CD4-positive, alpha-beta T cell treated with Interleukin-6 at 100 ng/mL for 8 hours (primary cell): ENCODE measurements at regions not wholly inside any gene's neighbourhood (a gene's known extent, or its start where the extent isn't known, plus 50 kb on each side); places are given as distances from the start of the nearest gene placed in this dataset.
"Not testable (repeated sequence)": the region's sequence is repeated elsewhere in the genome, so short reads cannot be mapped to it uniquely, and the experiment has no call there.

ENCODE experiments used
- DNase-seq: peaks from one replicate; pipeline ENCODE4 v3.0.0-alpha.2; 2020; ENCODE audit warnings: mixed read lengths, low spot score

DNA sequence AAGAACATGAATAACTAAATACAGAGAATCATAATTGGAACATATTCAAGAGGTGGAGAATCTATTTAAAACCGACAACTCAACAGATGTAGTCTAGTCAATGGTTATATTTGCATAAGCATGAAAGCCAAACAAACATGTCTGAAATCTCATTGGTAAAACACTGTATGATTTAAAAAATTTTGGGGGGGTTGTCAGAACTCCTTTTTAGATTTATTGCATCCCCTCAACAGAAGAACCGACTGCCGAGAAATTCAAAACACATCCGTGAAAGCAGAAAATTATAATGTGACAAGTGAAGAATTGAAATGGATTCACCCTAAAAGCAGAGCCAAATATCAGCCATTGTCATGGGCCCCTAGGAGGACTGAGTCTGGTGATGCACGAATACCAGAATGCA lies 633.4 kb upstream of the KCNMB2 start:
- no peak for DNase-seq

DNA sequence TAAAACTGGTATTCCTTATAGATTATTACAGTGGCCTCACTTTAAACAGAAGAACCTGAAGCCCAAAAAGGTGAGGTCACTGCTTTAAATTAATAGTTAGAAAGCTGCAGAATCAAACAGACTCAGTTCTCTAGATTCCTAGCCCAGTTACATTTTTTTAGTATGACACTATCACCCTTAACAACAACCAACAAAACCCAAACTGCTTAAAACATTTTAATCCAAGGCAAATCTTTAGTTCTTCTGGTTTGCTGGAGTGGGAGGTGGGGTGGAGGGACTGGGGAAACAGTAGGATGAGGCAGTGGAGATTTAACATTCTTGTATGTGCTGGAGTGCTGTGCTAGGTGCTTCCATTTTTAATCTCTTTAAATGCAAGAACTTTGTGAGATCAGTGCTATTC lies 631.6 kb upstream of the KCNMB2 start:
- DNase-seq, result no peak

DNA sequence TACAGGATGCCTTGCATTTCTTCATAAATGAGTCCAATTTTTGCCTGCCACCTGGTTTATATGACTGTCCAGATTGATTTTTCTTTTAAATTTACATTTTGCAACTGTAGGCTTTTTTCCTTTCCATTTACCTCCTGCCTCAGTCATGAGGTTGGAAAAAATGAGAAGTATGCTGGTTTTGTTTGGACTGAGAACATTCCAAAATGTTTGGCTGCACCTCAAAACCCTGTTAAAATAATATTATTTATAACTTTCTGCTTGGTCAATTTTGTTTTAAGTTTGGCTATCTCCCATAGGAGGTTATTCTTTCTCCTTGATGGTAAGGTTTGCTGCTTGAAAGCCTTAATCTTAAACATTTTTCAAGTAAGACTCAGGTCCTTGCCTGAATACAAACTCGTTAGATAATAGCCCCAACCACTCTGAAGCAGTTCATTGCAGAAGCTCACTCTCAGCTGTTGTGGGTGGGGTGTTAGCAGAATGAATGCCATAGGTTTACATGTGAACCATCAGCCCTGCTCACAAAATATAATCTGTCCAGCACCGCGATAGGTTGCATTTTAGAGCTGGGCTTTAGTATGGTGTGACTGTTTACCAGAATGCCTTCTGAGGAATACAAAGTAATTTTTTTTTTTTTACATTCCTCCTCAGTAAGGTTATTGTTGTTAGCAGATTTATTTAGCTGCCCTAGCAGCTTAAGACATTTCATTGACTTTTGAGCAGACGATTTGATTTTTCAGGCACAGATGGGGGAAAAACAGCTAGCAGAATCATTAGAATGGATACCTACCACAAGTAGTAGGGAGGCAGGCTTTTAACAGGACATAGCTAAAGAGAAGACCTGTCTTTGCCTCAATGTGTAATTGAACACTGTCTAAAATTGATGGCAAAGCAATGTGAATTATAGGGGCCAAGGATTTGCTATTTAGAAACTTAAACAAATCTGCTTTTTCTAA lies 630.8 kb upstream of the KCNMB2 start:
- no peak for DNase-seq

DNA sequence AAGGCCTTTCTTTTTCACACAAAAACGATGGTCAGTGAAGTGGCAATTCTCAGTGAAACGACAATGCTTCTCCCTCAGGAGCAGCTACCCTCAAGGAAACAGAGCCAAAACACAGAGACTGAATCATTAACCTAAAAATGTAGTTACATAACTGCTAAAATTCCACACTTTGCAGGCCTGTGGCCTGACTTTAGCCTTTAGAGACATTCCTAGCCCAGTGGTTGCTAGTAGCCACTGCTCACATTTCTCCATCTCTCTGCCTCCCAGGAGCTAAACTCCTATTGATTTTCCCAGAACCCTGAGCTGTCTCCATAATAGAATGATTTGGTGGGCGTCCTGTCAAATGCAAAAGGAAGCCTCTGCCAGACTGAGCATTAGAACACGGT lies 630.1 kb upstream of the KCNMB2 start:
- DNase-seq, result no peak

DNA sequence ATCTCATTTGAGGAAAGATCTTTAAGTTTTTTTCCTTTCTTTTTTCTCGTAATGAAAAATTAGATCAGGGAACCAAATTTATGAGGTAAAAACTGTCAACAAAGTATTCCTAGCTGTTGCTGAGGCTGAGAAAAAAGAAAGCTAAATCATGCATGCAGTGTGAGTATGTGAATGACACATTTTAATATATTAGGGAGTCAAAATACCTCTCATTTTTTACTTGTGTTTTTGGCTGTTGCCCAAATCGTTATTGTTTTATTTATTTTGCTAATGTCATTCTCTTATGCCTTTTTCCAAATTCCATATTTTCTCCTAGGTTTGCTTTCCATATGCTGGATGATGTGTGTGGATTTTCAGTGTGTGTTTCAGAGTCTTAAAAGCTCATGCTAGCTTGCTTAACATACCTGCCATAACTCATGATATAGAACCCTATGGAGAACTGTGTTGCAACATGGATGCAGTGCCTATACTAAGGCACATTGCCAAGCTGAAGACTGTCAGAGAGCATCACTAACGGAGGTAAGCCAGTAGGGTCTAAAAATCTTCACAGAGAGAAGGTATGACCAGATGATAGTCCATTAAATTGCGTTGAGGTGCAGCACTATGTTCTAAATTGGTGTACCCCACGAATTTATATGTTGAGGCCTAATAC lies 629.5 kb upstream of the KCNMB2 start:
- no peak for DNase-seq

DNA sequence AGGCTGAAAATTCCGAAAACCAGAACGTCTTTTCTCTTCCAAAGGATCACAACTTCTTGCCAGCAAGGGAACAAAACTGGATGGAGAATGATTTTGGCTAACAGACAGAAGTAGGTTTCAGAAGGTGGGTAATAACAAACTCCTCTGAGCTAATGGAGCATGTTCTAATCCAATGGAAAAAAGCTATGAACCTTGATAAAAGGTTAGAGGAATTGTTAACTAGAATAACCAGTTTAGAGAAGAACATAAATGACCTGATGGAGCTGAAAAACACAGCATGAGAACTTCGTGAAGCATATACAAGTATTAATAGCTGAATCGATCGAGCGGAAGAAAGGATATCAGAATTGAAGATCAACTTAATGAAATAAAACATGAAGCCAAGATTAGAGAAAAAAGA lies 626.7 kb upstream of the KCNMB2 start:
- not testable (repeated sequence) for DNase-seq

DNA sequence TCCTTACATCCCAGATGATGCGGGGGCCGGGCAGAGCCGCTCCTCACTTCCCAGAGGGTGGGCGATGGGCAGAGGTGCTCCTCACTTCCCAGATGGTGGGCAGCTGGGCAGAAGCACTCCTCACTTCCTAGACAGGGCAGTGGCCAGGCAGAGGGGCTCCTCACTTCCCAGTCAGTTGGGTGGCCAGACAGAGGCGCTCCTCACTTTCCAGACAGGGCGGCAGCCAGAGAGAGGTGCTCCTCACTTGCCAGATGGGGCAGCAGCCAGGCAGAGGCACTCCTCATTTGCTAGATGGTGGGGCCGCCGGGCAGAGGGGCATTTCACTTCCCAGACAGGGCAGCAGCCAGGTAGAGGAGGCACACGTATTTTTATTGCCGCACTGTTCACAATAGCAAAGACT lies 622.0 kb upstream of the KCNMB2 start:
- no peak for DNase-seq

DNA sequence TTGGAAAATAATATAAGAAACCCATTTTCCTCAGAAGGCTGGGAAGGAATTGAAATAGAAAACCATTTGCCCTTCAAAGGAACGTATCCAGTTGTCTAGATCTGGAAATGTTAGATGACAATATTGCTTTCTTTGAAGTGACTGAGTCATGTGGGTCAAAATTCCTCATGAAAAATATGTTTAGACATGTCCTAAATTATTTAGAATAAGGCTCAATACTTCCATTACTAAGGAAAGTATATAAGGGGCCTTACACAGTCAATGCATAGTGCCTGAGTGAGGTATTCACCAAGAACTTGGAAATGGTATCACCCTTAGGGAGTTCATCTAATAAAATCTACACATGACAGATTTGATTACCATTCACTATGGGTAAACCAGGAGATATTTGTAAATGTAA lies 619.8 kb upstream of the KCNMB2 start:
- DNase-seq, result no peak

DNA sequence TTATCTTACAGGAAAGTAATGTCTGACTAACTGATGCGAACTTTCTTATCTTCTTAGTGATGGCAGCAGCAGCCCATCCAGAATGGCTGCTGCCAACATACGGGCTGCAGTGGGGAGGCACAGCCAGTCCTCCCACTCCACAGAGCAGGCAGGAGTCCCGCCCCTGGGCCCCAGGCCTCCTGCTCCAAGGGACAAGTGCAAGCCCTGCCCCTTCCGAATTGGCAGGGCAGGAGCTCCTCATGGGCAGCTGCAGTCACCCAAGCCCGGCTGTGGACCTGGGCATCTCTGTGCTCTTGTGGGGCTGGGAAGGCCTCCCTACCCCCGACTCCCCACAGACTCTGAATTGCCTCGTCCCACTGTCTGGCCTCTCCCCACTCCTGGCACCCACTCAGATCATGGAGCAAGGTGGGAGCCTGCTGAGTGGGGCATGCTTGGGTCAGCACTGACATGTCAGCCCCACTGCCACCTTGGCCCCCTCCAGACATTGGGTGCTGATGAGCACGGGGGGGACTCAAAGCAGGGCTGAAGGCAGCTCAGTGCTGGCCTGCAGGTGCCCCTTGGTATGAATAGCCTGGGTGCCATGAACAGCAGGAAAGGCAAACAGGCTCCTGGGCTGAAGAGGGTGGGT lies 618.9 kb upstream of the KCNMB2 start:
- no peak for DNase-seq

DNA sequence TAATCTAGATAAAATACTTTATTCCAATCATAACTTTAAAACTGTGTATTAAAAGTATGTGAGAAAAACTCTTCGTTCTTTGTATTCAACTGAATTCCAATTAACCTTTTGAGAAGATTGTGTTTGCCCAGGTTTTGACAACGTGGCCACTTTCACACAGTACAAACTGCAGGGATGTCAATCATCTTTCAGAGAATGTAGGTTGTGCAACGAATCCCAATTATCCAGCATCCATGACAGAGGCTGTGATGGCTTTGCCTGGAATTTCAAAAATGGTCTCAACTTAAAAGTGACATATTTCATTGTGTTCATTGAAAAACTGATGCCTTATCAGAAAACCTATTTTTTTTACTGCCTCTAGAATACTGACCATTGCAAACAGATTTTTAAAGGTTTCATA lies 615.1 kb upstream of the KCNMB2 start:
- DNase-seq, result no peak

DNA sequence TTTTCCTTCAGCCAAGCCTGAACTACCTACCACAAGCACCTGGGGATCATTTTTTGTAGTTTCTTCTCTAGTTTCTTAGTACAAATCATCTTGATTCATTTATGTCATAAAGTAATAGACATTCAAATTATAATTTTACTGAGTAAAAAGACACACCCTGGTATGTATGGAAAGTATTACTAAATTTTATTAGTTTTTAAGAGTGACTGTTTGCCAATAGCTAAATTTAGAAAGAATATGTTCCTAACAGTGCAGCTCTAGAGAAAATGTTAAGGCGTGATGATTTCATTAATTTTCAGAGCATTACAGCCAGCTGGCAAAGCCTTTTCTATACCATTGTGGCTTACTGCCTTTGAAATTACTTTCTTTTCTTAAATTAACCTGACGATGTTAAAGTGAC lies 612.0 kb upstream of the KCNMB2 start:
- DNase-seq, result no peak

DNA sequence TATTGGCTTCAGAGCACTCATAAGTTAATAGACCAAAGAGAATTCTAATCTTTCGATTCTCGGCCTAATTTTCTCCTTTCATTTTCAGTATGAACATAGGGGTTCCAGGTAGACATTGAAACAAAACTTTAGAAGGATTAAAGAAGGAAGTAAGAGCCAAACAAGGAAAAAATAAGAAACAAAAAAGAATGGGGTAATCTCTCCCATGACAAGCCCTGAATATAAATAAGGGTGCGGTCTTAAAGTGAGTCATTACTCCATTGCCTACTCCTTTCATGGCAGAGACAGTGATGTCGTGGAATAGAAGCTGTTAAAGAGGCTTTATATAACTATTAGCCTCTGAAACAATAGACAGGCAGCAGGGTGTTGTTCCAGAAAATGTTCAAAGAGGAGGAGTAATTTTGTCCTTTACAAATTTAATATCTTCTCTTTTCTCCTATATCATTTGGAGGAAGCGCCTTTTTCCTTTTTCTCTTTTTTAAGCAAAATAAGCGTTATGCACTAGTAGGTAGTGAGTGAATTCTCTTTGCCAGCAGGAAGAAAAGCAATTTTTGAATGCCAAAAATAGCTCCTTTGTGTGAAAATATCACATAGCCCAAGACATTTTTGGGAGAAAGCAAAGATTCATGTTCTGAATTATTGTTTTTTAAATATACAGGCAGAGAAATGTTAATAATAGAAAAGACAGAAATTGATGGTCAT lies 607.9 kb upstream of the KCNMB2 start:
- no peak for DNase-seq

DNA sequence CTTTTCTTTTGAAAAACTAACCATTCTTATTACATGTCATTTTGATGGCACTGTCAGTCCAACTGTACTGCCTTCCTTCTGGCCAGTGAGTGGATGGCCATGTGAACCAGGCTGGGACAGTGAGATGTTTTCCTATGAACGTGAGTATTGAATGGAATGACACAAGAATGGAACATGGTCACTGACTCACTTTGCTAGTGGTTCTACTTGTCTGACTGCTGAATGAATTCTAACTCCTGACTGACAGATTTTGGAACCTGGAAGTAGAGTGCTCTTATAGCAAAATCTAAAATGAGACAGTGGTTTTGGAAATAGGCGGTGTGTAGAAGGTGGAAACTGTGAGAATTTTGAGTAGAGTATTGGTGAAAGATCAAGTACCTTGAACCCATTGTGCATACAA lies 606.9 kb upstream of the KCNMB2 start:
- DNase-seq, result no peak

DNA sequence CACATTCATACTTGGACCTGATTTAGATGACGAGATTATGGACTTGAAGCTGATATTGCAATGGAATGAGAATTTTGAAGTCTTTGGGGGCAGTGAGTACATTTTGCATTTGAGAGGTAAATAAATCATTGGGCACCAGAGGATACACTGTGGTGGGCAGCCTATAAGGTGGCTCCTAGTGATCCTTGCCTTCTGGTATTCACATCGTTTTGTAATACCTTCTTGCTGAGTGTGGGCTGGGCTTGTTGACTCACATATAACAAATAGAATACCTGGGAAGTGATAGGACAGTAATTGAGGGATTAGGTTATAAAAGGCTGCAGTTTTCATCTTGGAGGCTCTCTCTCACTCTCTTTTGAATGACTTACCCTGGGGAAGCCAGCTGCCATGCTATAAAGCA lies 605.5 kb upstream of the KCNMB2 start:
- DNase-seq, result no peak

DNA sequence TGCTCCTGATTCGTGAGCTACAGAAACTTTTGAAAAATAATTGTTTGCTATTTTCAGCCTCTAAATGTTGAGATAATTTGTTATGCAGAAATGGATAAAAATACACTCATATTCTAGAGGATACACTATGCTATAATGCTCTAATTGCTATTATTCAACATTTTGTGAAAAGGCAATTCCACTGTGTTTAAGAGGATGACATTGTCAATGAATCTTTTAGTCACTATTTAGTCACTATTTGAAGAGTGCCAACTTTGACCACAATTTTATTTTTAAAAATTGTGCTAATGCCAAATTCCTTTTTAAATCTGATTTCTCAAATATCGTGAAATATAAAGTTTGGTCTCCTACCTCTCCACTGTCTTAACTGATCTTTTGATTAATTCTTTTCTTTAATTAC lies 604.9 kb upstream of the KCNMB2 start:
- DNase-seq, result no peak

DNA sequence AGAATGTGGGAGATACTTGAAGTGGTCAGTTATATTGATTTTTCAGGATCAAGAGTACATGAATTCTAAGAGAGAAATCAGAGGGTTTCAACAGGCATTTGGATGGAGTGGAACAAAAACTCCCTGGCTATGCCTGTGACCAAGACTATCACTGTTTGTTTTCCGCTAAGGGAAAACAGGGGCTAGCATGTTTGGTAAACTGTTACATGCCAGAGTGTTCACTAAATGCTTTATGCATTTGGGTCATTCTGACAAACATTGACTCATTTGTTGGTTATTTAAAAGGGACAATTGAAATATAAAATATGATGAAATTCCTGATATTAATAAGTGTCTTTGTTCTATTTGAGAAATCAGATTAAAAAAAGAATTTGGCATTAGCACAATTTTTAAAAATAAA lies 603.9 kb upstream of the KCNMB2 start:
- no peak for DNase-seq

DNA sequence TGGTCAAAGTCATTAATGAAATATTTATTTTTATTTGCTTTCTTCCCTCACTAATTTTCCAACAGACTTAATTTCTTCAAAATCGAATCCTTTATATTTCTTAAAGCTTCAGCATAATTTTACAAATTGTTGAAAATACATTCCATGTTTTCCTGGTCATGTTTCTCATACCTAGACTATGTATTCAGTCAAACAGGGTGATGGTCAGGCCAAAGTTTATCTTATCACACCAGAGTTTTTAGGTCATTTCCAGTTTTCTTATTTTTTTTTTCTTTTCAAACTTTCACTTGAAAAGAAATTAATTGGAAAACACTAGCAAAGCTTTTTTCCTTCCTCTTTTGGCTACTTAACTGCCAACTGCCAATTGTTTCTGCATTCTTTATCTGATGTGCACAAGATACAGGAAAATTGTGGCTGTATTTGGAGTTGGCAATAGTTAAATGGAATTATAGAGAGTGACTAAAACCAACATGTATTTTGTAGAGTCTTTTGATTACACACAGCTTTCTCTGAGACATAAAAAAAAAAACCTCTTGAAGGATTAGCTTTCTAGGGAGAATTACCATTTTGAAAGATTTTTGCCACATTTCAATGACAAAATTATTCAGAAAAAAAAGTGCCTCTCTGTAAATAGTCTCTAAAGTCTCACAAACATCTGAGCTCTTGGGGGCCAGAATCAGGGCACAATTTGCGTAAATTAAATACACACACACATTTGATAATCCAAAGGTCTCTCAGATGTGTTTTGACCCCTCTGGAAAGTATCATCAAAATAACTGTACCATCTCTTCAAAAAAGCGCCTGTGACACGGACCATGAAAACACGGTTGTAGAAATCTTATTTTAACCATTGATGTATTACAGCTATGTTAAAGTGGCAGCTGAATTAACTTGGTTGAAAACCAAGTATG lies 603.2 kb upstream of the KCNMB2 start:
- no peak for DNase-seq

DNA sequence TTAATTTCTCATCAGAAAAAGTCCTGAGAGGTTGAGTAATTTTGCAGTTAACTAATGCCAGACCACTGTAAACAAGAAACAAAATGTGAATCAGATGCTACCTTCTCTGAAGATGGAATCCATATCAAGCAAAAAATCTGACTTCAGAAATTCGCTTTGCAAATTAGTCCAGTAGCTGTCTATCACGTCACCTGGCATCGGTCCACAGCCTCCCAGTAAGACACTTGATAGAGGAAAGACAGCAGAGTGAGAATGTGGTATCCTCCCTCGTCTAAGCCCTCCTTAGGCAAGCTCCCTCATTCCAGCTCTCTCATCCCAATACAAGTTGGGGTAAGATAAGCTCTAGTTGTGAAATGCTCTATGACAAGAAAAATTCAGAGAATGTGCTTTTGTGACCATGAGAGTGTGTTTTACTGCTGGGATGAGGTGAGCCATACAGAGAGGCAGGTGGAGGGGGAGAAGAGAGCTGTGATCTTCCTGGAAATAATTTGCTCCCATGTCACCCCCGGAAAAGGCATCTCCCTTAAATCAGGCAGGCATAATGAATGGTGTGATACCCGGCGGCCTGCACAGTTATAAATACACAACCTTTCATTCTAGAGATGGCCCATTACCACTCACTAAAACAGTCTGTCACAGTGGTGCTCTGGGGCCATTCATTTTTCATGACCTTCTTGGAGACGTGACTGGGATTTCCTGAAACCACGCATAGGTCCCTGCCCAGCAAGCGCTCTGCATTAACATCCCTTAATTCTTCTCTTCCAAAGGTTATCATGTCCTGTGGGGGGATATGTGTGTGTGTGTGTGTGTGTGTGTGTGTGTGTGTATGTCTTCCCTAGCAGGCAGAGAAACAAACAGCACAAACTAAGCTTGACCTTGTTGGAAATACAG lies 602.0 kb upstream of the KCNMB2 start:
- DNase-seq, result no peak

DNA sequence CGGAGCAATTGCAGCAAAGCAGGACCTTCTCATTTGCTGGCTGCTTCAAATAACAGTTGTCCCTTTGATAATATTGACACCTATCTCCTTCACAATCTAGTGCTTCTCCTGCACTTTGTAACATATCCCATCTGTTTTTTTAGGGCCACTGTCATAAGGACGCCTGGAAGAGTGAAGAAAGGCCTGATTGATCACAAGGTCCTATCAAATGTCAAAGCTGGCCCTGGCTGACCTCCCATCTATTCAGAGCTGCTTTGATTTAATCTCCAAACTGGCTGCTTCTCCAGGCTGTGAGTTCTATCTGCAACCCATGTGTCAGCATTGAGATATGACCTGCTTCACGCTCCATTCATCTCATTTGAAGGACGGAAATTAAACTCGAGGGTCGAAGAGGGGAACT lies 601.2 kb upstream of the KCNMB2 start:
- no peak for DNase-seq

DNA sequence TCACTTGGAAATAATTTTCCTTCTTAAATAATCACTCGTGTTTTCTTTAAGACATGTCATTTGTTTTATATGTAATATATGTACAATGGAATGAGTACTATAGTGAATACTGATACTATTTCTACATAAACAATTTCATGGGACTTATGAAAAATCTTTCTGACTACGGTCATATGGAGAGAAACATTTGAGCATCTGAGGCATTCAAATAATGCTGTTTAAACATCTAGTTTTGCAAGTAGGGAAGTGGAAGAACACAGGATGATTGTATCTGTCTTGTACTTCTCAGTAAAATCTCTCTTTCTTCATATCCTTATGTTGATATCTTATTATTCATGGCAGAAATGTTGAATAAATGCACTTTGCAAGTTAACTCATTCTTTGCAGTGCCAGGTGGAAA lies 599.5 kb upstream of the KCNMB2 start:
- DNase-seq, result no peak
